H1 (cell line): ENCODE measurements at regions not wholly inside any gene's neighbourhood (a gene's known extent, or its start where the extent isn't known, plus 50 kb on each side); places are given as distances from the start of the nearest gene placed in this dataset.

Experiments used
- CTCF ChIA-PET: fragments of 300-600 bp; sonication (Branson Sonifier 250); formaldehyde crosslinking; loops from one replicate; lab custom pipeline; 2021; ENCODE audit not compliant: partially characterized antibody; lab: Charles Lee
- POLR2A ChIA-PET: fragments of 300-600 bp; sonication (Branson Sonifier 250); formaldehyde crosslinking; loops from one replicate; lab custom pipeline; 2021; ENCODE audit warnings: inconsistent platforms; ENCODE audit not compliant: partially characterized antibody; lab: Charles Lee
- DNase-seq, 2 experiments: peaks; one replicate each; pipeline versions ENCODE4 v3.0.0 to v3.0.0-alpha.2; 2010 to 2022; ENCODE audit warnings: low spot score in 2 of 2, low read depth in 1 of 2, mixed read lengths in 1 of 2
- FAIRE-seq: peaks from 2 replicates; lab custom pipeline; 2011; peaks lifted over from hg19 to GRCh38; lab: Jason Lieb, UNC
- H2AFZ ChIP-seq: 2 replicates; pipeline ENCODE4 v1.8.1; 2012; ENCODE audit warnings: low read length, inconsistent platforms
- H2AK5ac ChIP-seq: 2 replicates; pipeline ENCODE4 v1.6.1; 2013; ENCODE audit warnings: low read depth, low read length
- H2BK120ac ChIP-seq: replicated peaks from 2 replicates; pipeline ENCODE3; 2013; ENCODE audit warnings: low read depth, low read length, inconsistent platforms
- H2BK12ac ChIP-seq: 2 replicates; pipeline ENCODE4 v1.6.1; 2013; ENCODE audit warnings: low read depth, low read length
- H2BK15ac ChIP-seq: 2 replicates; pipeline ENCODE4 v1.6.1; 2013; ENCODE audit warnings: low read length
- H2BK20ac ChIP-seq: 2 replicates; pipeline ENCODE4 v1.6.1; 2013; ENCODE audit warnings: low read length
- H2BK5ac ChIP-seq: 2 replicates; pipeline ENCODE4 v1.6.1; 2013; ENCODE audit warnings: low read depth, low read length
- H3K14ac ChIP-seq: 2 replicates; pipeline ENCODE4 v1.6.1; 2013; ENCODE audit warnings: inconsistent platforms; ENCODE audit not compliant: insufficient read length
- H3K18ac ChIP-seq: 2 replicates; pipeline ENCODE4 v1.6.1; 2013; ENCODE audit warnings: low read length; ENCODE audit errors: extremely low read depth
- H3K23ac ChIP-seq: 2 replicates; pipeline ENCODE4 v1.6.1; 2013; ENCODE audit warnings: inconsistent platforms; ENCODE audit not compliant: insufficient read length
- H3K23me2 ChIP-seq: 2 replicates; pipeline ENCODE4 v1.6.1; 2013; ENCODE audit warnings: low read depth, low read length
- H3K27ac ChIP-seq: 2 replicates; pipeline ENCODE4 v1.6.1; 2011; ENCODE audit warnings: low read depth, low read length, inconsistent platforms
- H3K27me3 ChIP-seq, 4 experiments: replicated peaks in 1 of 4; 1 replicate in 1 of 4; 2 replicates in 3 of 4; pipeline versions ENCODE4 v1.6.1 to v1.8.1; 2011 to 2013; ENCODE audit warnings: low read length in 3 of 4, mild to moderate bottlenecking in 3 of 4, inconsistent platforms in 2 of 4, mixed read lengths in 2 of 4, moderate library complexity in 1 of 4; ENCODE audit not compliant: control insufficient read depth in 3 of 4, insufficient read depth in 3 of 4; ENCODE audit errors: extremely low read depth in 1 of 4
- H3K36me3 ChIP-seq, 4 experiments: 2 replicates each; pipeline versions ENCODE4 v1.6.1 to v1.8.1; 2011 to 2013; ENCODE audit warnings: mild to moderate bottlenecking in 4 of 4, low read length in 3 of 4, moderate library complexity in 2 of 4, control low read depth in 1 of 4, inconsistent platforms in 1 of 4; ENCODE audit not compliant: insufficient read depth in 4 of 4, control insufficient read depth in 2 of 4
- H3K4ac ChIP-seq: replicated peaks from 2 replicates; pipeline ENCODE3; 2013; ENCODE audit warnings: low read length, low read depth, mixed read lengths, inconsistent platforms; ENCODE audit not compliant: insufficient read length
- H3K4me1 ChIP-seq, 4 experiments: replicated peaks in 1 of 4; 1 replicate in 1 of 4; 2 replicates in 3 of 4; pipeline versions ENCODE4 v1.6.1 to v1.8.1; 2011 to 2013; ENCODE audit warnings: low read length in 3 of 4, inconsistent platforms in 2 of 4, mixed read lengths in 1 of 4; ENCODE audit not compliant: insufficient read depth in 4 of 4, control insufficient read depth in 3 of 4
- H3K4me2 ChIP-seq, 2 experiments: 2 replicates each; pipeline versions ENCODE4 v1.6.1 to v1.8.1; 2011 to 2013; ENCODE audit warnings: low read depth in 2 of 2, low read length in 2 of 2, control low read depth in 1 of 2, inconsistent platforms in 1 of 2, mild to moderate bottlenecking in 1 of 2; ENCODE audit not compliant: insufficient read depth in 1 of 2
- H3K4me3 ChIP-seq, 4 experiments: fragments of 200-600, 300-600 bp in 1 of 4; sonication (generic), shearing (Covaris generic), sonication (Bioruptor Twin) in 1 of 4; 2 replicates each; pipeline versions ENCODE4 v1.5.1 to v1.8.1; 2011 to 2016; ENCODE audit warnings: low read length in 4 of 4, low read depth in 3 of 4, control low read depth in 2 of 4, inconsistent platforms in 2 of 4, mild to moderate bottlenecking in 2 of 4, mixed read lengths in 1 of 4, moderate library complexity in 1 of 4; ENCODE audit not compliant: insufficient read depth in 2 of 4; ENCODE audit errors: extremely low read depth in 1 of 4
- H3K56ac ChIP-seq: replicated peaks from 2 replicates; pipeline ENCODE3; 2013; ENCODE audit warnings: low read depth, mild to moderate bottlenecking, mixed read lengths, low read length, inconsistent platforms; ENCODE audit not compliant: insufficient read length
- H3K79me1 ChIP-seq: 2 replicates; pipeline ENCODE4 v1.6.1; 2013; ENCODE audit warnings: low read depth, low read length, control low read depth
- H3K79me2 ChIP-seq, 2 experiments: 2 replicates each; pipeline versions ENCODE4 v1.6.1 to v1.8.1; 2012 to 2013; ENCODE audit warnings: low read length in 2 of 2, mild to moderate bottlenecking in 2 of 2, inconsistent platforms in 1 of 2; ENCODE audit not compliant: insufficient read depth in 2 of 2, control insufficient read depth in 1 of 2
- H3K9ac ChIP-seq, 4 experiments: replicated peaks in 1 of 4; 1 replicate in 1 of 4; 2 replicates in 3 of 4; pipeline versions ENCODE4 v1.6.1 to v1.8.1; 2011 to 2013; ENCODE audit warnings: low read depth in 3 of 4, low read length in 3 of 4, control low read depth in 2 of 4, mild to moderate bottlenecking in 2 of 4, moderate library complexity in 2 of 4, inconsistent platforms in 1 of 4; ENCODE audit errors: extremely low read depth in 1 of 4
- H3K9me3 ChIP-seq, 2 experiments: 2 replicates each; pipeline versions ENCODE4 v1.6.1 to v1.8.1; 2012 to 2013; ENCODE audit warnings: mild to moderate bottlenecking in 2 of 2, moderate library complexity in 2 of 2, control low read depth in 1 of 2, inconsistent platforms in 1 of 2, low read depth in 1 of 2, low read length in 1 of 2, mixed read lengths in 1 of 2; ENCODE audit not compliant: insufficient read depth in 2 of 2
- H4K20me1 ChIP-seq, 2 experiments: replicated peaks in 1 of 2; 2 replicates each; pipeline versions ENCODE3 to v1.8.1; 2011 to 2013; ENCODE audit warnings: inconsistent platforms in 2 of 2, low read length in 2 of 2, mild to moderate bottlenecking in 1 of 2; ENCODE audit not compliant: insufficient read depth in 2 of 2, control insufficient read depth in 1 of 2
- H4K5ac ChIP-seq: 2 replicates; pipeline ENCODE4 v1.6.1; 2013; ENCODE audit warnings: low read length, low read depth, mixed read lengths, inconsistent platforms; ENCODE audit not compliant: insufficient read length
- H4K8ac ChIP-seq: 2 replicates; pipeline ENCODE4 v1.8.0; 2013; ENCODE audit warnings: mild to moderate bottlenecking, moderate library complexity, low read length, inconsistent platforms; ENCODE audit not compliant: insufficient read depth; ENCODE audit errors: extremely low read depth
- H4K91ac ChIP-seq: replicated peaks from 2 replicates; pipeline ENCODE3; 2013; ENCODE audit warnings: low read length, mixed read lengths, inconsistent platforms; ENCODE audit not compliant: insufficient read length
- CREB1 ChIP-seq: IDR thresholded peaks from 2 replicates; pipeline ENCODE4 v1.6.1; 2012; ENCODE audit warnings: inconsistent platforms
- CTCF ChIP-seq, 3 experiments: IDR thresholded peaks; 1 replicate in 2 of 3; 2 replicates in 1 of 3; pipeline versions ENCODE4 v1.5.1 to v1.6.1; 2011; ENCODE audit warnings: low read length in 3 of 3, mild to moderate bottlenecking in 3 of 3, inconsistent platforms in 2 of 3, low read depth in 1 of 3, moderate library complexity in 1 of 3; ENCODE audit not compliant: insufficient read depth in 1 of 3; ENCODE audit errors: control extremely low read depth in 1 of 3
- RAD21 ChIP-seq, 2 experiments: IDR thresholded peaks in 1 of 2; conservative IDR thresholded peaks in 1 of 2; 2 replicates each; pipeline ENCODE4 v1.6.1; 2011; ENCODE audit warnings: low read depth in 2 of 2, low read length in 2 of 2, improper control_type of control experiment in 1 of 2, inconsistent platforms in 1 of 2, mild to moderate bottlenecking in 1 of 2, moderate library complexity in 1 of 2
- WGBS, 2 experiments: shearing (Covaris generic) in 1 of 2; methylation state at CpG; one replicate each; pipeline versions ENCODE4 v1.1.6 to v1.1.7; 2013 to 2015; ENCODE audit warnings: low lambda C conversion rate in 2 of 2, mixed read lengths in 2 of 2, inconsistent platforms in 1 of 2, low coverage in 1 of 2, missing lambda C conversion rate in 1 of 2; ENCODE audit not compliant: insufficient replicate concordance in 2 of 2, insufficient coverage in 1 of 2, insufficient read length in 1 of 2; ENCODE audit errors: extremely low coverage in 1 of 2, missing lambda C conversion rate in 1 of 2; 5-methylcytosine and 5-hydroxymethylcytosine counted together

DNA sequence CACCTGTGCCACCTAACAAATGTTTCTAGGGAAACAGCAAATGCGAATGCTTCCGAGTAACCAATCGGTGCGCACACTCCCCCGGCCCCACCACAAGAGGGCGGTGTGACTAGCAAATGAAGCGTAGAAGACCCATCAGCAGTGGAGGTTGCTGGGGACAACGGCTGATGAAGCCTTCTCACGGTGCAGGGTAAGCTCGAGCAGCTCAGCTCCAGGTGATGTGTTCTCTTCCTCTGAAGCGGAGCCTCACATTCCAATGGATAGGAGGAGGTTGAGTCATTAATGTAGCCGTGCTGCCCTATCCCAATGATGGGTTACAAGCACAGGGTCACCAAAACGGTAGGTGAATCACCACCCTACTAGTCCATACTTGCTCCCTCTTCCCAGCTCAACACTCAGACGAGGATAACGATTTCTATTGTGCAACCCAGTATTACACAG, 127.6 kb upstream of the TWIST2 start:
- Histone ChIP-seq H3K23ac (no peak overlapping the region), H3K79me1 (no peaks in the 10 kb centered on the region), H3K4me2 (no peak overlapping the region), H3K56ac (no peak overlapping the region), H3K27me3 (no peaks in the 10 kb centered on the region), H3K4me3 (no peak overlapping the region), H3K18ac (no peak overlapping the region), H3K9me3 (no peaks in the 10 kb centered on the region), H3K27ac (no peak overlapping the region), H3K4ac (no peak overlapping the region), H4K8ac (no peak overlapping the region), H4K5ac (no peak overlapping the region), H2BK5ac (no peak overlapping the region), H3K14ac (no peak overlapping the region), H3K9ac (no peak overlapping the region), H2BK120ac (no peak overlapping the region), H2BK20ac (no peak overlapping the region), H2BK12ac (no peak overlapping the region), H4K91ac (no peak overlapping the region), H3K4me1 (peaks cover 0 to 8% (median 1%) of the 10 kb centered on the region in 4 experiments; a peak in 2 of 7 replicates), H3K36me3 (no peaks in the 10 kb centered on the region), H4K20me1 (no peaks in the 10 kb centered on the region), H2AK5ac (no peak overlapping the region), H3K79me2 (no peaks in the 10 kb centered on the region), H2AFZ (0 out of 2 replicates have a peak overlapping the region, but pooled peaks have one; percentile 86), H3K23me2 (no peaks in the 10 kb centered on the region), H2BK15ac (no peak overlapping the region)
- WGBS, 2 experiments = 36% methylated on average over 15 of the region's 15 CpGs; no CpG with 5 or more reads in 1 of the 2 experiments
- POLR2A ChIA-PET = no interaction called here
- FAIRE-seq (peak; percentile 94), DNase-seq (peak; percentile 43 to 91)
- TF ChIP-seq CREB1 = no peak
- TF ChIP-seq CTCF (IDR thresholded peaks at IDR 0.05; ENCODE audit: control extremely low read depth in 1 of 3, insufficient read depth in 1 of 3, low read depth in 1 of 3, low read length in 3 of 3) = peak; percentile 85 to 96 (median 95)
- TF ChIP-seq RAD21 (IDR thresholded peaks at IDR 0.05 in 1 of 2, conservative IDR thresholded peaks at IDR 0.05 in 1 of 2; ENCODE audit: low read depth in 2 of 2, low read length in 2 of 2) = peak; percentile 77 to 79
- CTCF ChIA-PET = no interaction called here
